ENCODE measurements at regions not wholly inside any gene's neighbourhood (a gene's known extent, or its start where the extent isn't known, plus 50 kb on each side); places are given as distances from the start of the nearest gene placed in this dataset.

DNA sequence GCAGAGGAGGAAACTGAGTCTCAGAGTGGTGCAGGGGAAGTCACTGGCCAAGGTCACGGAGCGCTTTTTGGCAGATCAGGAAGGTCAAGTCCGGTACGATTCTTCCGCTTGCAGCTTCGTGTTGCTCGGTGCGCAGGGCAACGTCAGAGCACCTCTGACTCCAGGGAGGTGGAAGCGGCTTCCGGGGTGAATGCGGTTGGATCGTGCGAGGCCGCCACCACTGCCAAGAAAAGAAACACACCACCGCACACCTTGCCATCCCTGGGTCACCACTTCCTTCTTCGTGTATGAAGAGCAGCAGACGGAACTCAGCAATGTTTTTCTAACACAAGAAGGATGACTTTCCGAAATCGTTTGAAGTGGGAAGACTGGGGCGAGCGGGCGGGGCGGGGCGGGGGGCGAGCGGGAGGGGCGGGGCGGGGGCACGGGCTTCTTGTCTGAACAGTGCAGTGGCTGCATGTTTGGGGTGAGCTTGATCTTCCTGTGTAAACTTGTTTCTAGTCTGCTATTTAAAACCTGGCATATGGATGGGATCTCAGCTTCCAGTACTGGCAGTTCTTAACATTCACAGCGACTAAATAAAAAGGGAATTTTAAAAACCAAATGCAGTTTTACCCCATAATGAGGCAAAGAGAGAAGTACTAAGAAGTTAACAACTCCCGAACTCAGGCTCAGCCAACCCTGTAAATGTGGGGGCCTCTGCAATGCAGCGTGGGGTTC is 300.0 kb downstream of the RRAGC start (continued):
- TF ChIP-seq, protein P1, sequence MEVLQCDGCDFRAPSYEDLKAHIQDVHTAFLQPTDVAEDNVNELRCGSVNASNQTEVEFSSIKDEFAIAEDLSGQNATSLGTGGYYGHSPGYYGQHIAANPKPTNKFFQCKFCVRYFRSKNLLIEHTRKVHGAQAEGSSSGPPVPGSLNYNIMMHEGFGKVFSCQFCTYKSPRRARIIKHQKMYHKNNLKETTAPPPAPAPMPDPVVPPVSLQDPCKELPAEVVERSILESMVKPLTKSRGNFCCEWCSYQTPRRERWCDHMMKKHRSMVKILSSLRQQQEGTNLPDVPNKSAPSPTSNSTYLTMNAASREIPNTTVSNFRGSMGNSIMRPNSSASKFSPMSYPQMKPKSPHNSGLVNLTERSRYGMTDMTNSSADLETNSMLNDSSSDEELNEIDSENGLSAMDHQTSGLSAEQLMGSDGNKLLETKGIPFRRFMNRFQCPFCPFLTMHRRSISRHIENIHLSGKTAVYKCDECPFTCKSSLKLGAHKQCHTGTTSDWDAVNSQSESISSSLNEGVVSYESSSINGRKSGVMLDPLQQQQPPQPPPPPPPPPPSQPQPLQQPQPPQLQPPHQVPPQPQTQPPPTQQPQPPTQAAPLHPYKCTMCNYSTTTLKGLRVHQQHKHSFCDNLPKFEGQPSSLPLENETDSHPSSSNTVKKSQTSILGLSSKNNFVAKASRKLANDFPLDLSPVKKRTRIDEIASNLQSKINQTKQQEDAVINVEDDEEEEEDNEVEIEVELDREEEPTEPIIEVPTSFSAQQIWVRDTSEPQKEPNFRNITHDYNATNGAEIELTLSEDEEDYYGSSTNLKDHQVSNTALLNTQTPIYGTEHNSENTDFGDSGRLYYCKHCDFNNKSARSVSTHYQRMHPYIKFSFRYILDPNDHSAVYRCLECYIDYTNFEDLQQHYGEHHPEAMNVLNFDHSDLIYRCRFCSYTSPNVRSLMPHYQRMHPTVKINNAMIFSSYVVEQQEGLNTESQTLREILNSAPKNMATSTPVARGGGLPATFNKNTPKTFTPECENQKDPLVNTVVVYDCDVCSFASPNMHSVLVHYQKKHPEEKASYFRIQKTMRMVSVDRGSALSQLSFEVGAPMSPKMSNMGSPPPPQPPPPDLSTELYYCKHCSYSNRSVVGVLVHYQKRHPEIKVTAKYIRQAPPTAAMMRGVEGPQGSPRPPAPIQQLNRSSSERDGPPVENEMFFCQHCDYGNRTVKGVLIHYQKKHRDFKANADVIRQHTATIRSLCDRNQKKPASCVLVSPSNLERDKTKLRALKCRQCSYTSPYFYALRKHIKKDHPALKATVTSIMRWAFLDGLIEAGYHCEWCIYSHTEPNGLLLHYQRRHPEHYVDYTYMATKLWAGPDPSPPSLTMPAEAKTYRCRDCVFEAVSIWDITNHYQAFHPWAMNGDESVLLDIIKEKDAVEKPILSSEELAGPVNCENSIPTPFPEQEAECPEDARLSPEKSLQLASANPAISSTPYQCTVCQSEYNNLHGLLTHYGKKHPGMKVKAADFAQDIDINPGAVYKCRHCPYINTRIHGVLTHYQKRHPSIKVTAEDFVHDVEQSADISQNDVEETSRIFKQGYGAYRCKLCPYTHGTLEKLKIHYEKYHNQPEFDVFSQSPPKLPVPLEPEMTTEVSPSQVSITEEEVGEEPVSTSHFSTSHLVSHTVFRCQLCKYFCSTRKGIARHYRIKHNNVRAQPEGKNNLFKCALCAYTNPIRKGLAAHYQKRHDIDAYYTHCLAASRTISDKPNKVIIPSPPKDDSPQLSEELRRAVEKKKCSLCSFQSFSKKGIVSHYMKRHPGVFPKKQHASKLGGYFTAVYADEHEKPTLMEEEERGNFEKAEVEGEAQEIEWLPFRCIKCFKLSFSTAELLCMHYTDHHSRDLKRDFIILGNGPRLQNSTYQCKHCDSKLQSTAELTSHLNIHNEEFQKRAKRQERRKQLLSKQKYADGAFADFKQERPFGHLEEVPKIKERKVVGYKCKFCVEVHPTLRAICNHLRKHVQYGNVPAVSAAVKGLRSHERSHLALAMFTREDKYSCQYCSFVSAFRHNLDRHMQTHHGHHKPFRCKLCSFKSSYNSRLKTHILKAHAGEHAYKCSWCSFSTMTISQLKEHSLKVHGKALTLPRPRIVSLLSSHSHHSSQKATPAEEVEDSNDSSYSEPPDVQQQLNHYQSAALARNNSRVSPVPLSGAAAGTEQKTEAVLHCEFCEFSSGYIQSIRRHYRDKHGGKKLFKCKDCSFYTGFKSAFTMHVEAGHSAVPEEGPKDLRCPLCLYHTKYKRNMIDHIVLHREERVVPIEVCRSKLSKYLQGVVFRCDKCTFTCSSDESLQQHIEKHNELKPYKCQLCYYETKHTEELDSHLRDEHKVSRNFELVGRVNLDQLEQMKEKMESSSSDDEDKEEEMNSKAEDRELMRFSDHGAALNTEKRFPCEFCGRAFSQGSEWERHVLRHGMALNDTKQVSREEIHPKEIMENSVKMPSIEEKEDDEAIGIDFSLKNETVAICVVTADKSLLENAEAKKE (CRISPR knock-in tag; IDR thresholded peaks at IDR 0.05), result no peak
- no peak for TF ChIP-seq JUNB (IDR thresholded peaks at IDR 0.05; ENCODE audit: unreplicated experiment)
- no peak for TF ChIP-seq POLR2AphosphoS5 (IDR thresholded peaks at IDR 0.05; ENCODE audit: low read depth)
- no peak for TF ChIP-seq STAT1 (IDR thresholded peaks at IDR 0.05; ENCODE audit: unreplicated experiment)
- TF ChIP-seq, protein P2, sequence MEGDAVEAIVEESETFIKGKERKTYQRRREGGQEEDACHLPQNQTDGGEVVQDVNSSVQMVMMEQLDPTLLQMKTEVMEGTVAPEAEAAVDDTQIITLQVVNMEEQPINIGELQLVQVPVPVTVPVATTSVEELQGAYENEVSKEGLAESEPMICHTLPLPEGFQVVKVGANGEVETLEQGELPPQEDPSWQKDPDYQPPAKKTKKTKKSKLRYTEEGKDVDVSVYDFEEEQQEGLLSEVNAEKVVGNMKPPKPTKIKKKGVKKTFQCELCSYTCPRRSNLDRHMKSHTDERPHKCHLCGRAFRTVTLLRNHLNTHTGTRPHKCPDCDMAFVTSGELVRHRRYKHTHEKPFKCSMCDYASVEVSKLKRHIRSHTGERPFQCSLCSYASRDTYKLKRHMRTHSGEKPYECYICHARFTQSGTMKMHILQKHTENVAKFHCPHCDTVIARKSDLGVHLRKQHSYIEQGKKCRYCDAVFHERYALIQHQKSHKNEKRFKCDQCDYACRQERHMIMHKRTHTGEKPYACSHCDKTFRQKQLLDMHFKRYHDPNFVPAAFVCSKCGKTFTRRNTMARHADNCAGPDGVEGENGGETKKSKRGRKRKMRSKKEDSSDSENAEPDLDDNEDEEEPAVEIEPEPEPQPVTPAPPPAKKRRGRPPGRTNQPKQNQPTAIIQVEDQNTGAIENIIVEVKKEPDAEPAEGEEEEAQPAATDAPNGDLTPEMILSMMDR (conservative IDR thresholded peaks at IDR 0.05; ENCODE audit: low read depth in 2 of 2), result no peak
- TF ChIP-seq NANOG (IDR thresholded peaks at IDR 0.05; ENCODE audit: borderline replicate concordance), result no peak
- TF ChIP-seq ZNF331 (CRISPR knock-in tag; IDR thresholded peaks at IDR 0.05; ENCODE audit: low read depth), result no peak
- TF ChIP-seq EZH2 (IDR thresholded peaks at IDR 0.05; ENCODE audit: low read depth, unreplicated experiment), result no peak
- TF ChIP-seq EZH2phosphoT487 (IDR thresholded peaks at IDR 0.05; ENCODE audit: unreplicated experiment), result no peak
- no peak for TF ChIP-seq ETS1 (IDR thresholded peaks at IDR 0.05)

All from GM23338 (cell line).